ENCODE measurements at regions not wholly inside any gene's neighbourhood (a gene's known extent, or its start where the extent isn't known, plus 50 kb on each side); places are given as distances from the start of the nearest gene placed in this dataset.

DNA sequence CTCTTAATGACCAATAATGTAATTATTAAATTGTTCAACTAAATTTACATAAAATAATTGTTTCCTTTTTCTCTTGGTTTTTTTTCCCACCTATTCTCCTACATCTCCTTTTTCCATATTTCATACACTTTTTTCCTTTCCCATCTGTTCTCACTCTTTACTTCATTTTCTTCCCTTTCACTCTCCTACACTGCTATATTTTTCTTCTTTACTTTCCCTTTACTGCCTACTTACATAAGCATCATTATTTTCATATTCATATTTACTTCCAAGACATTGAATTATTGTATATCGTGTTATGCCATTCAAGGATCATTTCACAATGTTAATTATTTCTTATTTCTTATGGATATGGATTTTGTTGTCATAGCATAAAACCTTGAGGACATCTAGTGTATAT is 1275.6 kb downstream of the NSUN3 start:
- 92% methylated on average over 1 of the region's 1 CpG; no CpG with 5 or more reads in 1 of the 2 experiments for WGBS, 2 experiments (ENCODE audit: extremely low coverage in 1 of 2, insufficient coverage in 1 of 2, insufficient read length in 1 of 2, insufficient replicate concordance in 2 of 2, low coverage in 1 of 2, low lambda C conversion rate in 2 of 2, missing lambda C conversion rate in 1 of 2)
- POLR2A ChIA-PET (ENCODE audit: partially characterized antibody), result no interaction called here
- Histone ChIP-seq H2BK20ac (ENCODE audit: low read length) (no peak overlapping the region), H3K4me2 (ENCODE audit: insufficient read depth in 1 of 2, low read depth in 2 of 2, low read length in 2 of 2) (no peak overlapping the region), H3K4ac (replicated peaks; ENCODE audit: insufficient read length, low read depth, low read length) (no peak overlapping the region), H2BK12ac (ENCODE audit: low read depth, low read length) (no peak overlapping the region), H3K36me3 (ENCODE audit: control insufficient read depth in 2 of 4, insufficient read depth in 4 of 4, low read length in 3 of 4) (no peaks in the 10 kb centered on the region), H2BK5ac (ENCODE audit: low read depth, low read length) (no peak overlapping the region), H3K79me1 (ENCODE audit: low read depth, low read length) (no peaks in the 10 kb centered on the region), H3K9ac (replicated peaks in 1 of 4; ENCODE audit: extremely low read depth in 1 of 4, low read depth in 3 of 4, low read length in 3 of 4) (no peak overlapping the region), H3K23me2 (ENCODE audit: low read depth, low read length) (no peaks in the 10 kb centered on the region), H2BK120ac (replicated peaks; ENCODE audit: low read depth, low read length) (no peak overlapping the region), H4K5ac (ENCODE audit: insufficient read length, low read depth, low read length) (no peak overlapping the region), H3K56ac (replicated peaks; ENCODE audit: insufficient read length, low read depth, low read length) (no peak overlapping the region), H4K20me1 (replicated peaks in 1 of 2; ENCODE audit: control insufficient read depth in 1 of 2, insufficient read depth in 2 of 2, low read length in 2 of 2) (no peaks in the 10 kb centered on the region), H4K91ac (replicated peaks; ENCODE audit: insufficient read length, low read length) (no peak overlapping the region), H3K14ac (ENCODE audit: insufficient read length) (no peak overlapping the region), H2AK5ac (ENCODE audit: low read depth, low read length) (no peak overlapping the region), H2BK15ac (ENCODE audit: low read length) (no peak overlapping the region), H3K27me3 (replicated peaks in 1 of 4; ENCODE audit: control insufficient read depth in 3 of 4, extremely low read depth in 1 of 4, insufficient read depth in 3 of 4, low read length in 3 of 4) (no peaks in the 10 kb centered on the region), H3K18ac (ENCODE audit: extremely low read depth, low read length) (no peak overlapping the region), H3K79me2 (ENCODE audit: control insufficient read depth in 1 of 2, insufficient read depth in 2 of 2, low read length in 2 of 2) (no peaks in the 10 kb centered on the region), H4K8ac (ENCODE audit: extremely low read depth, insufficient read depth, low read length) (no peak overlapping the region), H2AFZ (ENCODE audit: low read length) (no peak overlapping the region), H3K9me3 (ENCODE audit: insufficient read depth in 2 of 2, low read depth in 1 of 2, low read length in 1 of 2) (no peaks in the 10 kb centered on the region; a peak in 1 of 4 replicates), H3K4me3 (ENCODE audit: extremely low read depth in 1 of 4, insufficient read depth in 2 of 4, low read depth in 3 of 4, low read length in 4 of 4) (no peak overlapping the region), H3K27ac (ENCODE audit: low read depth, low read length) (no peak overlapping the region), H3K4me1 (replicated peaks in 1 of 4; ENCODE audit: control insufficient read depth in 3 of 4, insufficient read depth in 4 of 4, low read length in 3 of 4) (peaks cover 0 to 3% (median 1%) of the 10 kb centered on the region in 4 experiments; a peak in 2 of 7 replicates), H3K23ac (ENCODE audit: insufficient read length) (no peak overlapping the region)
- no peak for DNase-seq (ENCODE audit: low read depth in 1 of 2, low spot score in 2 of 2)
- CTCF ChIA-PET (ENCODE audit: partially characterized antibody), result no interaction called here
- FAIRE-seq, result no peak
- TF ChIP-seq POLR2A (IDR thresholded peaks at IDR 0.05; ENCODE audit: control extremely low read depth in 1 of 2, low read depth in 2 of 2, low read length in 2 of 2) (no peak), ZNF274 (IDR thresholded peaks at IDR 0.05; ENCODE audit: borderline replicate concordance, extremely low read depth, low read length) (no peak), SIX5 (IDR thresholded peaks at IDR 0.05; ENCODE audit: low read depth, low read length) (no peak), TAF1 (IDR thresholded peaks at IDR 0.05; ENCODE audit: low read depth, low read length) (no peak)
- TF ChIP-seq, protein P1, sequence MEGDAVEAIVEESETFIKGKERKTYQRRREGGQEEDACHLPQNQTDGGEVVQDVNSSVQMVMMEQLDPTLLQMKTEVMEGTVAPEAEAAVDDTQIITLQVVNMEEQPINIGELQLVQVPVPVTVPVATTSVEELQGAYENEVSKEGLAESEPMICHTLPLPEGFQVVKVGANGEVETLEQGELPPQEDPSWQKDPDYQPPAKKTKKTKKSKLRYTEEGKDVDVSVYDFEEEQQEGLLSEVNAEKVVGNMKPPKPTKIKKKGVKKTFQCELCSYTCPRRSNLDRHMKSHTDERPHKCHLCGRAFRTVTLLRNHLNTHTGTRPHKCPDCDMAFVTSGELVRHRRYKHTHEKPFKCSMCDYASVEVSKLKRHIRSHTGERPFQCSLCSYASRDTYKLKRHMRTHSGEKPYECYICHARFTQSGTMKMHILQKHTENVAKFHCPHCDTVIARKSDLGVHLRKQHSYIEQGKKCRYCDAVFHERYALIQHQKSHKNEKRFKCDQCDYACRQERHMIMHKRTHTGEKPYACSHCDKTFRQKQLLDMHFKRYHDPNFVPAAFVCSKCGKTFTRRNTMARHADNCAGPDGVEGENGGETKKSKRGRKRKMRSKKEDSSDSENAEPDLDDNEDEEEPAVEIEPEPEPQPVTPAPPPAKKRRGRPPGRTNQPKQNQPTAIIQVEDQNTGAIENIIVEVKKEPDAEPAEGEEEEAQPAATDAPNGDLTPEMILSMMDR (IDR thresholded peaks at IDR 0.05; ENCODE audit: control extremely low read depth in 1 of 3, insufficient read depth in 1 of 3, low read depth in 1 of 3, low read length in 3 of 3), result no peak

All from H1 (cell line).